Activated CD8-positive, alpha-beta T cell treated with anti-CD3 and anti-CD28 coated beads for 36 hours (primary cell): ENCODE measurements at regions not wholly inside any gene's neighbourhood (a gene's known extent, or its start where the extent isn't known, plus 50 kb on each side); places are given as distances from the start of the nearest gene placed in this dataset.

Source experiments
- ATAC-seq: fragments of 200-7000 bp; cut with Tn5 transposase; one replicate; pipeline ENCODE4 v1.10.0; 2021; ENCODE audit warnings: mild to moderate bottlenecking, moderate library complexity
- CTCF ChIA-PET: fragments of 350-600 bp; sonication (Branson Sonifier 250); formaldehyde crosslinking; loops from one replicate; lab custom pipeline; 2021; ENCODE audit warnings: antibody characterized with exemption; lab: Charles Lee
- POLR2A ChIA-PET: fragments of 350-600 bp; sonication (Branson Sonifier 250); formaldehyde crosslinking; loops from one replicate; lab custom pipeline; 2021; ENCODE audit warnings: antibody characterized with exemption; lab: Charles Lee
- DNase-seq: peaks from one replicate; pipeline ENCODE4 v3.0.0-alpha.2; 2020
- H3K27ac Mint-ChIP-seq: one replicate; pipeline ENCODE4 v1.8.0; 2021; ENCODE audit warnings: mild to moderate bottlenecking, mixed read lengths
- H3K27me3 Mint-ChIP-seq: one replicate; pipeline ENCODE4 v1.8.0; 2021; ENCODE audit warnings: mixed read lengths
- H3K36me3 Mint-ChIP-seq: one replicate; pipeline ENCODE4 v1.8.0; 2021; ENCODE audit warnings: low read depth, mixed read lengths
- H3K4me1 Mint-ChIP-seq: one replicate; pipeline ENCODE4 v1.8.0; 2021; ENCODE audit warnings: low read depth, mixed read lengths
- H3K4me3 Mint-ChIP-seq: one replicate; pipeline ENCODE4 v1.8.0; 2021; ENCODE audit warnings: mild to moderate bottlenecking, moderate library complexity, mixed read lengths
- H3K9me3 Mint-ChIP-seq: one replicate; pipeline ENCODE4 v1.8.0; 2021; ENCODE audit warnings: mixed read lengths
- intact Hi-C: fragments of 100-400 bp; cut with micrococcal nuclease; formaldehyde crosslinking; loops from one replicate; pipeline ENCODE4 v1.10.0; 2022
- TF ChIP-seq, protein P1 (sequence below): fragments of 200-600 bp; IDR thresholded peaks from one replicate; pipeline ENCODE4 v1.8.0; 2022; ENCODE audit warnings: antibody characterized with exemption, mild to moderate bottlenecking

DNA sequence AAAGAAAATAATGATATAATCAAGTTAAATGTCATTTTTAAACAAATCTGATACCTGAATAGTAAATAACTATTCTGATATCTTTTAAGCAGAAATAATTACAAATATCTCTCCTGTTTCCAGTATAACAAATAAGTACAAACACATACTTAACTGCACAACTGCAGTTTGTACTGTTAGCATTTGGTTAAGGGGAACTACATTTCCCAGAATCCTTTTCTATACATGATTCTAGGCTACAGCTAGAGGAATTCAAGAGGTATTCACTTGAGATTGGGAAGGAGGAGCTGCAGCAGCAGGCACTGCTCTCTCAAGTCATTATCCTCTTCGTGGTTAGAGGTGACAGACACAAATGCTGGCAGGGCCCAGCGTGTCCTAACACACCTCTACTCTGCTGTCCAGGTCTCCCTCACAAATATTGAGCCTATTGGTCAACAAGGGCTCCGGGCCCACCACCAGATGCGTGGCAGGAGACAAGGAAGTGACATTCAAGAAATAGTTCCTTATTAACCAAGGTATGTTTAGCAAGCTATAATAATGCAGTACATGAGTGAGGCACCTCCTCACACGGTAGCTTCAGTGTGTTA lies 255.1 kb upstream of the MKLN1 start:
- ChIA-PET CTCF (interaction anchor here (0.6 to 2.2 kb wide), 4 partner anchors 10 to 356 kb away, joined by 3 to 7 read pairs (median 4); no protein-coding TSS in a partner anchor), POLR2A (interaction anchor here (1.0 kb wide), 1 partner anchor 10 kb away, joined by 3 read pairs; no protein-coding TSS in a partner anchor)
- TF ChIP-seq, protein P1, sequence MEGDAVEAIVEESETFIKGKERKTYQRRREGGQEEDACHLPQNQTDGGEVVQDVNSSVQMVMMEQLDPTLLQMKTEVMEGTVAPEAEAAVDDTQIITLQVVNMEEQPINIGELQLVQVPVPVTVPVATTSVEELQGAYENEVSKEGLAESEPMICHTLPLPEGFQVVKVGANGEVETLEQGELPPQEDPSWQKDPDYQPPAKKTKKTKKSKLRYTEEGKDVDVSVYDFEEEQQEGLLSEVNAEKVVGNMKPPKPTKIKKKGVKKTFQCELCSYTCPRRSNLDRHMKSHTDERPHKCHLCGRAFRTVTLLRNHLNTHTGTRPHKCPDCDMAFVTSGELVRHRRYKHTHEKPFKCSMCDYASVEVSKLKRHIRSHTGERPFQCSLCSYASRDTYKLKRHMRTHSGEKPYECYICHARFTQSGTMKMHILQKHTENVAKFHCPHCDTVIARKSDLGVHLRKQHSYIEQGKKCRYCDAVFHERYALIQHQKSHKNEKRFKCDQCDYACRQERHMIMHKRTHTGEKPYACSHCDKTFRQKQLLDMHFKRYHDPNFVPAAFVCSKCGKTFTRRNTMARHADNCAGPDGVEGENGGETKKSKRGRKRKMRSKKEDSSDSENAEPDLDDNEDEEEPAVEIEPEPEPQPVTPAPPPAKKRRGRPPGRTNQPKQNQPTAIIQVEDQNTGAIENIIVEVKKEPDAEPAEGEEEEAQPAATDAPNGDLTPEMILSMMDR: no peak
- DNase-seq (no peak), ATAC-seq (peak; percentile 25)
- Mint-ChIP-seq H3K4me3 (no peak overlapping the region), H3K36me3 (peaks cover 28% of the 10 kb centered on the region), H3K9me3 (no peaks in the 10 kb centered on the region), H3K27me3 (no peaks in the 10 kb centered on the region), H3K27ac (peak overlapping the region; percentile 83), H3K4me1 (peaks cover 78% of the 10 kb centered on the region)
- intact Hi-C loops: loop anchor here (10.0 kb wide), 1 partner anchor 252 kb away; the partner anchor contains the start of gene MKLN1

- ChIA-PET POLR2A (interaction anchor here (0.9 kb wide), 1 partner anchor 273 kb away, joined by 5 read pairs; no protein-coding TSS in a partner anchor), CTCF (interaction anchor here (2.2 kb wide), 1 partner anchor 31 kb away, joined by 7 read pairs; no protein-coding TSS in a partner anchor)
- Mint-ChIP-seq H3K36me3 (peaks cover 24% of the 10 kb centered on the region), H3K27me3 (no peaks in the 10 kb centered on the region), H3K27ac (peak overlapping the region; percentile 59), H3K4me1 (peaks cover 66% of the 10 kb centered on the region), H3K9me3 (no peaks in the 10 kb centered on the region), H3K4me3 (no peak overlapping the region)
- ATAC-seq (no peak), DNase-seq (no peak)
- TF ChIP-seq, protein P1: no peak
- intact Hi-C loops: loop anchor here (10.0 kb wide), 1 partner anchor 251 kb away; the partner anchor contains the start of gene MKLN1
Observed at GRCh38 chr7:131074043-131074442, 253.6 kb upstream of the MKLN1 start.

DNA sequence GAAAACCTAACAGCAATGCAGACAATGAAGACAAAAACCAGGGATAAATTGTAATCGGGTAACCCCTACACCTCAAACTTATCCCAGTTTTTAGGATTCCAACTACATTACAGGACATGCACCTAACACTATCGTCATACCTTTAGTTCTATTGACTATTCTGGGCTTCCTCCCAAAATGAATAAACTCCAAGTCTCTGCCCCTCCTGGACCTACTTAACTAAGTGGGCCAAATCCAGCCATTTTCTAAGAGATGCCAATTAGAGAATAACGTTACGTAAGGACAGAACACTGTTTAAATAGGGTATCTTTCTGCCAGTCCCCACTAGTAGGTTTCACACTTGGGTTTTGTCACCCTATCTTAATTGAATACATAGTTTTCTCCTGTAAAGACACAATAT lies 253.1 kb upstream of the MKLN1 start:
- Mint-ChIP-seq H3K36me3 (peaks cover 24% of the 10 kb centered on the region), H3K27me3 (no peaks in the 10 kb centered on the region), H3K4me1 (peaks cover 61% of the 10 kb centered on the region), H3K27ac (no peak overlapping the region), H3K9me3 (no peaks in the 10 kb centered on the region), H3K4me3 (no peak overlapping the region)
- POLR2A ChIA-PET: interaction anchor here (0.9 kb wide), 1 partner anchor 273 kb away, joined by 5 read pairs; no protein-coding TSS in a partner anchor
- no peak for ATAC-seq
- CTCF ChIA-PET: no interaction called here
- intact Hi-C loops: loop anchor here (10.0 kb wide), 1 partner anchor 250 kb away; the partner anchor contains the start of gene MKLN1
- TF ChIP-seq, protein P1: no peak
- DNase-seq: no peak

GRCh38 chr7:131075406-131075805 lies 252.3 kb upstream of the MKLN1 start:
- Mint-ChIP-seq H3K27ac (peak overlapping the region; percentile 35), H3K27me3 (no peaks in the 10 kb centered on the region), H3K9me3 (no peaks in the 10 kb centered on the region), H3K4me1 (peaks cover 55% of the 10 kb centered on the region), H3K4me3 (no peak overlapping the region), H3K36me3 (peaks cover 24% of the 10 kb centered on the region)
- POLR2A ChIA-PET: no interaction called here
- CTCF ChIA-PET: no interaction called here
- TF ChIP-seq, protein P1: no peak
- no peak for ATAC-seq
- intact Hi-C loops: loop anchor here (10.0 kb wide), 1 partner anchor 249 kb away; the partner anchor contains the start of gene MKLN1
- no peak for DNase-seq

GRCh38 chr7:131076032-131076431 lies 251.6 kb upstream of the MKLN1 start:
- no peak for ATAC-seq
- H3K9me3 Mint-ChIP-seq: no peaks in the 10 kb centered on the region
- ChIA-PET CTCF (no interaction called here), POLR2A (no interaction called here)
- peaks cover 53% of the 10 kb centered on the region for H3K4me1 Mint-ChIP-seq
- peaks cover 22% of the 10 kb centered on the region for H3K36me3 Mint-ChIP-seq
- no peak for DNase-seq
- intact Hi-C loops: loop anchor here (10.0 kb wide), 1 partner anchor 249 kb away; the partner anchor contains the start of gene MKLN1
- H3K27me3 Mint-ChIP-seq: no peaks in the 10 kb centered on the region
- TF ChIP-seq, protein P1: no peak
- H3K4me3 Mint-ChIP-seq: no peak overlapping the region
- peak overlapping the region; percentile 77 for H3K27ac Mint-ChIP-seq
